Activated B cell treated with CpG ODN at 0.5 μM for 24 hours (primary cell): ENCODE measurements at regions not wholly inside any gene's neighbourhood (a gene's known extent, or its start where the extent isn't known, plus 50 kb on each side); places are given as distances from the start of the nearest gene placed in this dataset.

Experiments used
- ATAC-seq: fragments of 200-7000 bp; cut with Tn5 transposase; one replicate; pipeline ENCODE4 v1.10.0; 2021; ENCODE audit warnings: low read depth, mild to moderate bottlenecking, moderate library complexity
- CTCF ChIA-PET: fragments of 350-600 bp; sonication (Branson Sonifier 250); formaldehyde crosslinking; loops from one replicate; lab custom pipeline; 2021; ENCODE audit warnings: antibody characterized with exemption; lab: Charles Lee
- POLR2A ChIA-PET: fragments of 350-600 bp; sonication (Branson Sonifier 250); formaldehyde crosslinking; loops from one replicate; lab custom pipeline; 2021; ENCODE audit warnings: antibody characterized with exemption; lab: Charles Lee
- DNase-seq: peaks from one replicate; pipeline ENCODE4 v3.0.0; 2022
- H3K27ac Mint-ChIP-seq: one replicate; pipeline ENCODE4 v1.8.0; 2020; ENCODE audit warnings: mixed read lengths
- H3K27me3 Mint-ChIP-seq: one replicate; pipeline ENCODE4 v1.8.0; 2021; ENCODE audit warnings: mixed read lengths
- H3K36me3 Mint-ChIP-seq: one replicate; pipeline ENCODE4 v1.8.0; 2021; ENCODE audit warnings: low read depth, mixed read lengths
- H3K4me1 Mint-ChIP-seq: one replicate; pipeline ENCODE4 v1.8.0; 2021; ENCODE audit warnings: mixed read lengths
- H3K4me3 Mint-ChIP-seq: one replicate; pipeline ENCODE4 v1.8.0; 2020; ENCODE audit warnings: mild to moderate bottlenecking, mixed read lengths
- H3K9me3 Mint-ChIP-seq: one replicate; pipeline ENCODE4 v1.8.0; 2020; ENCODE audit warnings: mixed read lengths
- intact Hi-C: fragments of 100-400 bp; cut with micrococcal nuclease; formaldehyde crosslinking; loops from one replicate; pipeline ENCODE4 v1.15.1; 2024
- TF ChIP-seq, protein P1 (sequence below): fragments of 200-600 bp; IDR thresholded peaks from one replicate; pipeline ENCODE4 v1.8.0; 2022; ENCODE audit warnings: antibody characterized with exemption, mild to moderate bottlenecking

GRCh38 chr19:46919324-46919723 lies 58.5 kb downstream of the ARHGAP35 start:
- CTCF ChIA-PET = interaction anchor here (1.2 kb wide), 1 partner anchor 94 kb away, joined by 4 read pairs; no protein-coding TSS in a partner anchor
- TF ChIP-seq, protein P1, sequence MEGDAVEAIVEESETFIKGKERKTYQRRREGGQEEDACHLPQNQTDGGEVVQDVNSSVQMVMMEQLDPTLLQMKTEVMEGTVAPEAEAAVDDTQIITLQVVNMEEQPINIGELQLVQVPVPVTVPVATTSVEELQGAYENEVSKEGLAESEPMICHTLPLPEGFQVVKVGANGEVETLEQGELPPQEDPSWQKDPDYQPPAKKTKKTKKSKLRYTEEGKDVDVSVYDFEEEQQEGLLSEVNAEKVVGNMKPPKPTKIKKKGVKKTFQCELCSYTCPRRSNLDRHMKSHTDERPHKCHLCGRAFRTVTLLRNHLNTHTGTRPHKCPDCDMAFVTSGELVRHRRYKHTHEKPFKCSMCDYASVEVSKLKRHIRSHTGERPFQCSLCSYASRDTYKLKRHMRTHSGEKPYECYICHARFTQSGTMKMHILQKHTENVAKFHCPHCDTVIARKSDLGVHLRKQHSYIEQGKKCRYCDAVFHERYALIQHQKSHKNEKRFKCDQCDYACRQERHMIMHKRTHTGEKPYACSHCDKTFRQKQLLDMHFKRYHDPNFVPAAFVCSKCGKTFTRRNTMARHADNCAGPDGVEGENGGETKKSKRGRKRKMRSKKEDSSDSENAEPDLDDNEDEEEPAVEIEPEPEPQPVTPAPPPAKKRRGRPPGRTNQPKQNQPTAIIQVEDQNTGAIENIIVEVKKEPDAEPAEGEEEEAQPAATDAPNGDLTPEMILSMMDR = no peak
- ATAC-seq (no peak), DNase-seq (no peak)
- Mint-ChIP-seq H3K36me3 (peaks cover 52% of the 10 kb centered on the region), H3K9me3 (no peaks in the 10 kb centered on the region), H3K4me3 (no peak overlapping the region), H3K27ac (no peak overlapping the region), H3K4me1 (peaks cover 31% of the 10 kb centered on the region), H3K27me3 (no peaks in the 10 kb centered on the region)
- POLR2A ChIA-PET = interaction anchor here (0.5 kb wide), 1 partner anchor 60 kb away, joined by 3 read pairs; no protein-coding TSS in a partner anchor
- intact Hi-C loops = loop anchor here (10.0 kb wide), 1 partner anchor 45 kb away; no protein-coding TSS in a partner anchor

DNA sequence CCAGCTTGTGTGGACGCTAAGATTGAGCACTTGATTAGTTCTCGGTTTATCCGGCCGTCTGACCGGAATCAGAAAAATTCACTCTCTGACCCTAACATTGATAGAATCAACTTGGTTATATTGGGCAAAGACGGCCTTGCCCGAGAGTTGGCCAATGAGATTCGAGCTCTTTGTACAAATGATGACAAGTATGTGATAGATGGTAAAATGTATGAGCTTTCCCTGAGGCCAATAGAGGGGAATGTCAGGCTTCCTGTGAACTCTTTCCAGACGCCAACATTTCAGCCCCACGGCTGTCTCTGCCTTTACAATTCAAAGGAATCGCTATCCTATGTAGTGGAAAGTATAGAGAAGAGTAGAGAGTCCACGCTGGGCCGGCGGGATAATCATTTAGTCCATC lies 59.6 kb downstream of the ARHGAP35 start:
- Mint-ChIP-seq H3K36me3 (peaks cover 58% of the 10 kb centered on the region), H3K9me3 (no peaks in the 10 kb centered on the region), H3K27me3 (no peaks in the 10 kb centered on the region), H3K27ac (no peak overlapping the region), H3K4me1 (peaks cover 36% of the 10 kb centered on the region), H3K4me3 (no peak overlapping the region)
- DNase-seq (no peak), ATAC-seq (no peak)
- intact Hi-C loops = no loop called here
- ChIA-PET POLR2A (no interaction called here), CTCF (interaction anchor here (0.9 kb wide), 1 partner anchor 303 kb away, joined by 3 read pairs; no protein-coding TSS in a partner anchor)
- TF ChIP-seq, protein P1 = no peak

DNA sequence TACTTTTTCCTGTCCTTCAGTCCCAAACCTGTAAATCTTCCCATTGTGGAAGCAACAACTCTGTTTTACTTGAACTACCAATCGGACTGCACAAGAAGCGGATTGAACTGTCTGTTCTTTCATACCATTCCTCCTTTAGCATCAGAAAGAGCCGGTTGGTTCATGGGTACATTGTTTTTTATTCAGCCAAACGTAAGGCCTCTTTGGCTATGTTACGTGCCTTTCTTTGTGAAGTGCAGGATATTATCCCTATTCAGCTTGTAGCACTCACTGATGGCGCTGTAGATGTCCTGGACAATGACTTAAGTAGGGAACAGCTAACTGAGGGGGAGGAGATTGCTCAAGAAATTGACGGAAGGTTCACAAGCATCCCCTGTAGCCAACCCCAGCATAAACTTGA lies 60.3 kb downstream of the ARHGAP35 start:
- H3K27ac Mint-ChIP-seq = no peak overlapping the region
- peaks cover 60% of the 10 kb centered on the region for H3K36me3 Mint-ChIP-seq
- ChIA-PET CTCF (no interaction called here), POLR2A (no interaction called here)
- no peaks in the 10 kb centered on the region for H3K27me3 Mint-ChIP-seq
- H3K9me3 Mint-ChIP-seq = no peaks in the 10 kb centered on the region
- intact Hi-C loops = no loop called here
- H3K4me3 Mint-ChIP-seq = no peak overlapping the region
- TF ChIP-seq, protein P1 = no peak
- ATAC-seq (no peak), DNase-seq (no peak)
- peaks cover 39% of the 10 kb centered on the region for H3K4me1 Mint-ChIP-seq

- no peak for DNase-seq
- ChIA-PET CTCF (no interaction called here), POLR2A (no interaction called here)
- no peak for ATAC-seq
- Mint-ChIP-seq H3K27me3 (no peaks in the 10 kb centered on the region), H3K9me3 (no peaks in the 10 kb centered on the region), H3K4me1 (peaks cover 43% of the 10 kb centered on the region), H3K36me3 (peaks cover 60% of the 10 kb centered on the region), H3K4me3 (no peak overlapping the region), H3K27ac (no peak overlapping the region)
- TF ChIP-seq, protein P1 = no peak
- intact Hi-C loops = no loop called here
These were observed 61.7 kb downstream of the ARHGAP35 start for GRCh38 chr19:46922465-46922864.

DNA sequence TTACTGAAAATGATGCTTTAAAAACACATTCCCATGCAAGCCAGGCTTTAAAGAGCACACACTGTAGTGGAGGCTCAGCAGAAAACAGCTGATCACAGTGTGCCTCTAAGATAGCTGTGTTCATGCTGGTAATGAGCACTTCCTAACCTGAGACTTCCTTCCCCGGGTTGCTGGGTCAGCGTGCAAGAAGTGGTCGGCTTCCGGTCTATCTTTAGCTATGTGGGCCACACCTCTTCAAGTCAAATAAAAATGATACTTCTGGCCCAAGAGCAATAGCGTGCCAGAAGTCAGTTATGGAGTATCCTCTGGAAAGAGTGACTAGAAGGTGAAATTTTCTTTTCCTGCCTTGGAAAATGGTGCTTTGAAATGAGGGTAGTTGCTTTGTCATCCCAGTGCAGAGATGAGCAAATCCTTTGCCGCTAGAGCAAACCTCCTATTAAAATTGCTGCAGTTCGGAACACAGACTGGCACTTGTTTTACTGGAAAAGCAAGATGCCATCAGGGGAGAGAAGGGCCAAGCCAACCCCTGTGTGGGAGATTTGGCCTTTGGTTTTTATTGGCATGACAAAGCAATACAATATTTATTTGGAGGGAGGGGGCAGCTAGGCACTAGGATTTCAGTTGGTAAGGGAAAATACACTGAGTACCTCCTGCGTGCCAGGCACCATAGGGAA lies 64.2 kb downstream of the ARHGAP35 start:
- peaks cover 40% of the 10 kb centered on the region for H3K36me3 Mint-ChIP-seq
- no peak for DNase-seq
- no peaks in the 10 kb centered on the region for H3K27me3 Mint-ChIP-seq

More for the DNA sequence above, 64.2 kb downstream of the ARHGAP35 start:
- intact Hi-C loops = no loop called here
- ChIA-PET POLR2A (no interaction called here), CTCF (interaction anchor here (0.8 to 1.3 kb wide), 2 partner anchors 69 to 88 kb away, joined by 3 read pairs; no protein-coding TSS in a partner anchor)
- Mint-ChIP-seq H3K4me1 (peaks cover 42% of the 10 kb centered on the region), H3K27ac (peak overlapping the region; percentile 41), H3K4me3 (peak overlapping the region; percentile 72), H3K9me3 (no peaks in the 10 kb centered on the region)
- TF ChIP-seq, protein P1 = no peak
- peak; percentile 58 for ATAC-seq
